HEK293 (cell line): ENCODE measurements at regions not wholly inside any gene's neighbourhood (a gene's known extent, or its start where the extent isn't known, plus 50 kb on each side); places are given as distances from the start of the nearest gene placed in this dataset.
A peak's percentile ranks its signal among the peaks of the same experiment; 100 is the strongest.

ENCODE experiments used
- GLI2 ChIP-seq: fragments of 450-650 bp; formaldehyde crosslinking; IDR thresholded peaks from 2 replicates; pipeline ENCODE4; 2017; ENCODE audit warnings: missing biosample characterization, missing genetic modification characterization, low read depth, borderline replicate concordance
- OSR2 ChIP-seq: fragments of 450-650 bp; formaldehyde crosslinking; IDR thresholded peaks from 2 replicates; pipeline ENCODE4 v1.5.1; 2016; ENCODE audit warnings: missing biosample characterization, missing genetic modification characterization
- PRDM4 ChIP-seq: fragments of 450-650 bp; formaldehyde crosslinking; IDR thresholded peaks from 2 replicates; pipeline ENCODE4 v1.5.1; 2017; ENCODE audit warnings: missing biosample characterization, missing genetic modification characterization
- RBAK ChIP-seq: fragments of 450-650 bp; formaldehyde crosslinking; IDR thresholded peaks from 2 replicates; pipeline ENCODE4 v1.5.1; 2016; ENCODE audit warnings: missing biosample characterization, missing genetic modification characterization
- SCRT2 ChIP-seq: fragments of 450-650 bp; formaldehyde crosslinking; IDR thresholded peaks from 2 replicates; pipeline ENCODE4 v1.5.1; 2016; ENCODE audit warnings: missing biosample characterization, missing genetic modification characterization
- SP2 ChIP-seq: fragments of 450-650 bp; formaldehyde crosslinking; IDR thresholded peaks from 2 replicates; pipeline ENCODE4 v1.5.1; 2016; ENCODE audit warnings: missing biosample characterization, missing genetic modification characterization
- ZBTB1 ChIP-seq: fragments of 450-650 bp; formaldehyde crosslinking; IDR thresholded peaks from 2 replicates; pipeline ENCODE4 v1.5.1; 2016; ENCODE audit warnings: missing biosample characterization, missing genetic modification characterization
- ZNF138 ChIP-seq: fragments of 450-650 bp; formaldehyde crosslinking; IDR thresholded peaks from 2 replicates; pipeline ENCODE4 v1.5.1; 2016; ENCODE audit warnings: missing biosample characterization, missing genetic modification characterization, borderline replicate concordance
- ZNF148 ChIP-seq: fragments of 450-650 bp; formaldehyde crosslinking; IDR thresholded peaks from 2 replicates; pipeline ENCODE4 v1.5.0; 2017; ENCODE audit warnings: missing biosample characterization, missing genetic modification characterization, borderline replicate concordance
- ZNF211 ChIP-seq: fragments of 450-650 bp; formaldehyde crosslinking; IDR thresholded peaks from 2 replicates; pipeline ENCODE4 v1.5.1; 2016; ENCODE audit warnings: low read depth, missing biosample characterization, missing genetic modification characterization
- ZNF274 ChIP-seq, 2 experiments: fragments of 200-500 bp in 1 of 2; fragments of 450-650 bp in 1 of 2; sonication (Bioruptor generic) in 1 of 2; formaldehyde crosslinking in 1 of 2; IDR thresholded peaks; 2 replicates each; pipeline versions ENCODE4 v1.5.1 to v1.6.1; 2014 to 2016; ENCODE audit warnings: borderline replicate concordance in 1 of 2, inconsistent platforms in 1 of 2, low read length in 1 of 2, missing biosample characterization in 1 of 2, missing genetic modification characterization in 1 of 2
- ZNF426 ChIP-seq: fragments of 450-650 bp; formaldehyde crosslinking; IDR thresholded peaks from 2 replicates; pipeline ENCODE4 v1.5.1; 2017; ENCODE audit warnings: missing biosample characterization, missing genetic modification characterization, mild to moderate bottlenecking, inconsistent platforms, moderate library complexity
- ZNF449 ChIP-seq: fragments of 450-650 bp; formaldehyde crosslinking; IDR thresholded peaks from 2 replicates; pipeline ENCODE4 v1.5.1; 2017; ENCODE audit warnings: missing biosample characterization, mild to moderate bottlenecking, missing genetic modification characterization, moderate library complexity
- ZNF501 ChIP-seq: fragments of 450-650 bp; formaldehyde crosslinking; IDR thresholded peaks from 2 replicates; pipeline ENCODE4 v1.5.1; 2016; ENCODE audit warnings: missing biosample characterization, missing genetic modification characterization
- ZNF513 ChIP-seq: fragments of 450-650 bp; IDR thresholded peaks from 2 replicates; pipeline ENCODE4 v1.5.1; 2018; ENCODE audit warnings: missing biosample characterization, missing genetic modification characterization
- ZNF518A ChIP-seq: fragments of 450-650 bp; formaldehyde crosslinking; conservative IDR thresholded peaks from 2 replicates; pipeline ENCODE4 v1.5.1; 2016; ENCODE audit warnings: low read depth, missing biosample characterization, missing genetic modification characterization
- ZNF549 ChIP-seq: fragments of 450-650 bp; IDR thresholded peaks from 2 replicates; pipeline ENCODE4 v1.5.1; 2018; ENCODE audit warnings: missing biosample characterization, missing genetic modification characterization, mild to moderate bottlenecking, inconsistent platforms, moderate library complexity
- ZNF621 ChIP-seq: fragments of 450-650 bp; formaldehyde crosslinking; IDR thresholded peaks from 2 replicates; pipeline ENCODE4 v1.5.1; 2017; ENCODE audit warnings: missing biosample characterization, missing genetic modification characterization
- ZNF654 ChIP-seq: fragments of 450-650 bp; formaldehyde crosslinking; IDR thresholded peaks from 2 replicates; pipeline ENCODE4 v1.5.1; 2016; ENCODE audit warnings: low read depth, missing biosample characterization, missing genetic modification characterization
- ZNF777 ChIP-seq: fragments of 450-650 bp; formaldehyde crosslinking; IDR thresholded peaks from 2 replicates; pipeline ENCODE4 v1.5.1; 2017; ENCODE audit warnings: missing biosample characterization, missing genetic modification characterization, borderline replicate concordance
- ZSCAN30 ChIP-seq: fragments of 450-650 bp; IDR thresholded peaks from 2 replicates; pipeline ENCODE4 v1.5.1; 2018; ENCODE audit warnings: missing biosample characterization, mild to moderate bottlenecking, missing genetic modification characterization, moderate library complexity
- TF ChIP-seq, protein P1 (sequence below): fragments of 450-650 bp; formaldehyde crosslinking; IDR thresholded peaks from 2 replicates; pipeline ENCODE4 v1.5.1; 2016; ENCODE audit warnings: missing biosample characterization, missing genetic modification characterization
- TF ChIP-seq, protein P2 (sequence below): fragments of 450-650 bp; formaldehyde crosslinking; IDR thresholded peaks from 2 replicates; pipeline ENCODE4 v1.5.1; 2016; ENCODE audit warnings: missing biosample characterization, missing genetic modification characterization

GRCh38 chr15:95604634-95605036 is 725.9 kb upstream of the NR2F2 start (continued):
- TF ChIP-seq, protein P1, sequence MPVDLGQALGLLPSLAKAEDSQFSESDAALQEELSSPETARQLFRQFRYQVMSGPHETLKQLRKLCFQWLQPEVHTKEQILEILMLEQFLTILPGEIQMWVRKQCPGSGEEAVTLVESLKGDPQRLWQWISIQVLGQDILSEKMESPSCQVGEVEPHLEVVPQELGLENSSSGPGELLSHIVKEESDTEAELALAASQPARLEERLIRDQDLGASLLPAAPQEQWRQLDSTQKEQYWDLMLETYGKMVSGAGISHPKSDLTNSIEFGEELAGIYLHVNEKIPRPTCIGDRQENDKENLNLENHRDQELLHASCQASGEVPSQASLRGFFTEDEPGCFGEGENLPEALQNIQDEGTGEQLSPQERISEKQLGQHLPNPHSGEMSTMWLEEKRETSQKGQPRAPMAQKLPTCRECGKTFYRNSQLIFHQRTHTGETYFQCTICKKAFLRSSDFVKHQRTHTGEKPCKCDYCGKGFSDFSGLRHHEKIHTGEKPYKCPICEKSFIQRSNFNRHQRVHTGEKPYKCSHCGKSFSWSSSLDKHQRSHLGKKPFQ (tag by site-specific recombination), result peak; percentile 71
- no peak for TF ChIP-seq ZNF777 (tag by site-specific recombination)
- TF ChIP-seq ZNF549 (tag by site-specific recombination), result no peak
- TF ChIP-seq PRDM4 (tag by site-specific recombination), result no peak
- TF ChIP-seq ZNF621 (tag by site-specific recombination), result no peak
- TF ChIP-seq ZSCAN30 (tag by site-specific recombination), result no peak
- no peak for TF ChIP-seq RBAK (tag by site-specific recombination)
- no peak for TF ChIP-seq ZNF211 (tag by site-specific recombination)
- TF ChIP-seq ZNF501, result no peak
- TF ChIP-seq SCRT2 (tag by site-specific recombination), result no peak
- TF ChIP-seq ZNF274 (IDR thresholded peaks at IDR 0.05; ENCODE audit: low read length), result no peak
- TF ChIP-seq ZNF274 (tag by site-specific recombination; IDR thresholded peaks at IDR 0.05; ENCODE audit: borderline replicate concordance), result no peak
- TF ChIP-seq SP2 (tag by site-specific recombination), result no peak
- TF ChIP-seq ZNF426 (tag by site-specific recombination), result no peak
- no peak for TF ChIP-seq GLI2 (tag by site-specific recombination)
- TF ChIP-seq ZNF513 (tag by site-specific recombination), result no peak
- no peak for TF ChIP-seq ZNF654 (tag by site-specific recombination)
- TF ChIP-seq, protein P2, sequence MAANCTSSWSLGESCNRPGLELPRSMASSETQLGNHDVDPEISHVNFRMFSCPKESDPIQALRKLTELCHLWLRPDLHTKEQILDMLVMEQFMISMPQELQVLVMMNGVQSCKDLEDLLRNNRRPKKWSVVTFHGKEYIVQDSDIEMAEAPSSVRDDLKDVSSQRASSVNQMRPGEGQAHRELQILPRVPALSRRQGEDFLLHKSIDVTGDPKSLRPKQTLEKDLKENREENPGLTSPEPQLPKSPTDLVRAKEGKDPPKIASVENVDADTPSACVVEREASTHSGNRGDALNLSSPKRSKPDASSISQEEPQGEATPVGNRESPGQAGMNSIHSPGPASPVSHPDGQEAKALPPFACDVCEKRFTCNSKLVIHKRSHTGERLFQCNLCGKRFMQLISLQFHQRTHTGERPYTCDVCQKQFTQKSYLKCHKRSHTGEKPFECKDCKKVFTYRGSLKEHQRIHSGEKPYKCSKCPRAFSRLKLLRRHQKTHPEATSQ (tag by site-specific recombination), result no peak
- TF ChIP-seq ZNF449, result no peak
- TF ChIP-seq ZNF148 (tag by site-specific recombination), result no peak
- TF ChIP-seq ZNF138, result no peak
- TF ChIP-seq OSR2 (tag by site-specific recombination), result peak; percentile 21; the same call in 1 of the 2 replicates
- no peak for TF ChIP-seq ZNF518A
- no peak for TF ChIP-seq ZBTB1 (tag by site-specific recombination)
